Posterior vena cava (tissue), 2 donors: ENCODE measurements at regions not wholly inside any gene's neighbourhood (a gene's known extent, or its start where the extent isn't known, plus 50 kb on each side); places are given as distances from the start of the nearest gene placed in this dataset.
A peak's percentile ranks its signal among the peaks of the same experiment; 100 is the strongest.
"Not testable (repeated sequence)": the region's sequence is repeated elsewhere in the genome, so short reads cannot be mapped to it uniquely, and the experiment has no call there.

ENCODE experiments used
- DNase-seq: peaks from one replicate; pipeline ENCODE4 v3.0.0-alpha.2; 2020; ENCODE audit warnings: low spot score
- intact Hi-C, 2 donors: fragments of 100-400 bp; cut with DNase I; formaldehyde crosslinking; loops; one replicate each; pipeline versions ENCODE4 v1.14.1 to v1.14.2; 2022 to 2023
- donor health status: DM: yes; HTN: yes; CAD: no.
- donor health status: DM: yes; HTN: yes; CAD: no.

DNA sequence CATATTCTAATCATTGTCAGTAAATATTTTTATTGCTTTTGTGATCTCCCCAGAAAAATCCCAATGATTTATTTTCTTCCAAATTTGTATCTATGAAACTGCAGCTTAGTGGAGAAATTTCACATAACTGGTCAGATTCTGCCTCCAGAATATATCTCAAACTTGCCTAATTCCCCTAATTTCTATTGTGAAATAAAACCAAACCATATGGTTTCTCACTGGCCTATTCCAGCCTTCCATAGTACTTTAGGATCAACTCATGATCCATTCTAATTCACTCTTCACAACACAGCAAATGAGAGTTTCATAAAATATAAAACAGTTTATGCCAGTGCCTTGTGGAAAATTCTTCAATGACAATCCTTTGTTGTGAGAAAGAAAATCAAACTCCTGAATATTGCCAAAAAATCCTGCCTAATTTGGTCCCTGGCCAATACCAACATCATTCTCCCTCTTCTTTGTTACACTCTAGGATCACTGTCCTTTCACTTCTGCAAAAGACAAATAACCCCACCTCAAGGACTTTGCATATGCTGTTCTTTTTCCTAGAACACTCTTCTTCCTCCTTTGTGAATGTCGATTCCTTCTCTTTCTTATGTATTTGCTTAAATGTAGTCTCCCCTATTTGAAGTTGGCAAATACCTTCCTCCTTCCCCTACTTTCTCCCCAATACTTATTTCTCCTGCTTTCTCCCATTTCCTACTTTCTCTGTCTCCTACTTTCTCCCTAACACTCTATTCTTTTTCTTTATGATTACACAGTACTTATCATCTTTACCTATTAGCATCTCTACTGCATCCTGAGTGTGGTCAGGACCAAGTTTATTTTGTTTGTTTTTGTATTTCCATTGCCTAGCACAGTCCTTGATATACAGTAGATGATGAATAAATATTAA lies 587.5 kb downstream of the RFPL4B start:
- intact Hi-C loops, result loop anchor here in 1 of 2 donors (5.0 kb wide), 1 partner anchor 142 kb away; no protein-coding TSS in a partner anchor
- no peak for DNase-seq

DNA sequence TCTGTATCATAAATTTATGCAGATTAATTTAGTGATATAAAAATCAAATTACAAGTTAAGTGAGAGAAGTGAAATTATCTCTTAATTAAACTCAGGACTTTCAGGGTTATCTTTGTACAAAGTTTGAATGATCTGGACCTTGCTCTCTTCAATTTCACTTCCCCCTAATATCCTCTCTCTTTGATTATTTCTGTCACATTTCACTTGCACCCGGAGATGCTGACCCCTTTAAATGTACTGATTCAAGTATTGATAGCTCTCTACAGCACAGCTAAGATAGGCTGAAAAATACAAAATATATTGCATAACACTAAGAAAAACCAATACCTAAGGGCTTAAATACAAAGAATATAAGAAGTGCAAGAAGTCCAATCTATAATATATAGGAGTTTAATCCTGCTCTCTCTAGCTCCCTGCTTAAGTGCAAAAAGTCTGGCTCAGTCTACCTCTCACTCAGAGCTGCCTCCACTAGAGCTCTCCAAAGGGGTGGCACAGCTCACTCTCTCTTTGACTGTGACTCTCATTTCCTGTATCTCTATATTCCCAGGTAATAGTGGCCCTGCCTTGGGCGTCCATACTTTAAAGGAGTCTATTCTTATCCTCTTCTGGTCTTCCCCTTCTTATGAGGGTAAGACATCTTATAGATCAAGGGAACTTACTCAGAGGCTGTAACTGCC lies 588.4 kb downstream of the RFPL4B start:
- intact Hi-C loops, result no loop called here
- no peak for DNase-seq

DNA sequence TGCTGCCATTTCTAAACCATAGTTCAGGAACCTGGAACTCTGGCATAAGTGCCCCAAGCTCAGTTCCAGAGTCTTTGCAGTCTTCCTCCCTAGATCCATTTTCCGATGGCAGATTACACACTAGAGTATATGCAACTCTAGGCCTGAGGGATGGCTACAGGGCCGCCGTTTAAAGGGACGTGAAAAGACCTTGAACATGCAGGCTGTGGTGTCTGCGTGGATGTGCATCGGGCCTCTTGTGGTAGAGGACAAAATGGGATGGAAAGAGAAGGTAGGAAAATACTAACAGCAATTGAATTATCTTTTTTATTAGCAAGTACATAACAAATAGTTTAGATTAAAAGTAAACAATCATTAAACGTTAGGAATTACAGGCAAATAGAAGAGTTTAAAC lies 588.9 kb downstream of the RFPL4B start:
- DNase-seq, result peak; percentile 53
- intact Hi-C loops, result no loop called here

DNA sequence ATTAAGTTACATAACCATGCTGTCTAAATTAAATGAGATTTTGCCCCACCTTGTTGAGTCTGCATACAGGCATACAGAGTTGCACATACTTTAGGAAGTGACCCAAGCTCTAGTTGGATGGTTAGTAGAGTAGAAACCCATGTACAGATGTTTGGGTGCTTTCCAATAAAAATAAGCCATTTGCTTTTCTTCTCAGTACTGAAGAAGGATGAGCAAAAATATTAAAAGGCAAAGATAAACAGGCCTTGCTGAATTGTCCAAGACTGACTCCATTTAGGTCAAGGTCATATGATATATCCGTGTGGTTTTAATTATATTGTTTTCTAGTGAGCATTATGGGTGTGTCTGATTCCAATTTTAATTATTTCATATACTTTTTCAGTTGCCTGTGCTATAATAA lies 589.4 kb downstream of the RFPL4B start:
- DNase-seq, result no peak
- intact Hi-C loops, result no loop called here

DNA sequence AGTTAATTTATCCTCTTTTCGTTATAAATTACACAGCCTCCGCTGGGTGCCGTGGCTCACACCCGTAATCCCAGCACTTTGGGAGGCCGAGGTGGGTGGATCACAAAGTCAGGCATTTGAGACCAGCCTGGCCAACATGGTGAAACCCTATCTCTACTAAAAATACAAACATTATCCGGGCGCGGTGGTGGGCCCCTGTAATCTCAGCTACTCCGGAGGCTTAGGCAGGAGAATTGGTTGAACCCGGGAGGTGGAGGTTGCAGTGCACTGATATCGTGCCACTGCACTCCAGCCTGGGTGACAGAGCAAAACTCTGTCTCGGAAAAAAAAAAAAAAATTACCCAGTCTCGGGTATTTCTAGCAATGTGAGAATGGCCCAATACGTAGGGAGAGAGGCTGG lies 590.6 kb downstream of the RFPL4B start:
- DNase-seq, intact Hi-C loops: not testable (repeated sequence)

DNA sequence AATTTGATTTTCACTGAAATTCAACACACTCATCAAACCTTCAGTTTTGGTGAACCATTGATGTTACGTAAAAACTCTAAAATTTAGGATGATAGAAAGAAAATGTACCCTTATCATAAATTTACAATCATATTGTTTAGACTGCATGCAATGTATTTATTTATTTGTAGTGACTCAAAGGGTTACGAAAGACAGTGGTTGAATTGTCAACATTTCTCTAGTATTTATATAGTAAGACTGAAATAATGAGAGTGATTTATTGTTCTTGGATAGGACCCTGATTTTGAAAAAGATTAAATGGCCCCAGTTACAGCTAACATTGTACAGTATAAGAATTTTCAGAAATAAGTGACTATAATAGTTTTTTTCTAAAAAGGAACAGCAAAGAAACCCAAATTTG lies 591.5 kb downstream of the RFPL4B start:
- intact Hi-C loops, result no loop called here
- DNase-seq, result no peak

DNA sequence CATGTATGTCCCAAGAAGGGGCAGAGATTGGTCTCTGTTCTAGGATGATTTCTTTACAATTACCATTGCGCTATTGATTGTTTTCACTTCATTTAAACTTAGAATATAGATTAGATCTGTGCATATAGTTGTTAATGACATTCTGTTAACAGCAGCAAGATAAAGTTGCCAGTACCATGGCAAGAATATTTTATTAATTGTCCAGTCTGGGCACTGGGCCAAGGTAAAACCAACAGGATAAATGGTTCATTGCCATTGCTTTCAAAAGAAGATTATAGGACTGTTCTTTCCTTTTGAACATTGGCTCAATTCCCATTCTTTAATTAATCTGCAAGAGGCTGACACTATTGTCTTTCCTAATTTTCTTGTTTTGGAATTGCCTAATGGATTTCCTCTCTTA lies 592.4 kb downstream of the RFPL4B start:
- intact Hi-C loops, result no loop called here
- DNase-seq, result no peak

DNA sequence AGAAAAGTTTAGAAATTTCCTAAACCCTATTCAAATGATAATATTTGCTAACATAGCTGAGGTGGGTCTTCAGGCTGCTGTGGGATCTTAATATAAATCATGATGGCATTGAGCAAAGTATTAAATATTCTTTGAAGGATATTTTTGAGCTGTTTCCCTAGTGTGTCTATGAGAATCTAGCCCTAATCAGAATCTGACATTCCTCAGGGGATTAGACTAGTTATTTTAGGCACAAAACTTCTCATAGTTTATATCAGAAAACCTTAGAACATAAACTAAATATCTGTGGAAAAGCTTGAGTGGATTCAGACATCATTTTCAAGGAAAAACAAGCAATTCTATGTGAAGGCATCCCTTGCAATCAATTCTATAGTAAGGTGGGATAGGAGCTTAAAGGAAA lies 594.5 kb downstream of the RFPL4B start:
- DNase-seq, result no peak
- intact Hi-C loops, result no loop called here

DNA sequence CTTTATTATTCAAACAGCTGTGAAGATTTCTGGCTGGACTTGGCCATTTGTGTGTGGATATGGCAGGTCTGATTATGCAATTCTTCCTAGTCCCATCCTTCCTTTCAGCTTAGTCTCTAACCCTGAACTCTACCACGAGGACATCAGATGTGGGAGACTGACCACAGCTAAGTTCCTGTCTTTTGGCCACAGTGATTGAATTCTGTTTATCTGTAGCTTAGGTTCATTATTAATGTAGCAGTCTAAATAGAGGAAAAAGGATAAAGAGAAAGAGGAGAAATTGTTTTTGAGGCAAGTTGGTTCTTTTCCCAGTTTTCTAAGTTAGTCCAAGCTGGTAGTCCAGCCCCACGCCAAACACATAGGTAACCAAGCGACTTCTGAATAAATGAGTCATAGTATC lies 598.9 kb downstream of the RFPL4B start:
- DNase-seq, result no peak
- intact Hi-C loops, result loop anchor here in 1 of 2 donors (5.0 kb wide), 1 partner anchor 656 kb away; no protein-coding TSS in a partner anchor

DNA sequence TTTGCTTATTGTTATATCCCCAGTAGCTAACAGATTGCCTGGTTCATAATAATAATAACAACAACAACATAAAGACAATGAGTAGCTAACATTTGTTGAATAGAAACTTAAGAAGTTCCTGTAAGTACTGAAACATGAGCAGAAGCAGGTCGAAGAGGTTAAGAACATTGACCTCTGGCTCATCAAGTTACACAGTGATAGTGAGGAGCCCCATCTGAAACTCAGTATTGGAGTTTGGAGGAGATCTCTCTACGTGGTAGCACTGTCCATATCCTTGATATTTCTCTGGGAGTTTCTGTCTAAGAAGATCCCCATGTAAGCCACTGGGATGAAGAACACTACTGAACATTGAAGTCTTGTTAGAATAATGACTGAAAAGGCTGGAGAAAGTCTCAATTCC lies 600.4 kb downstream of the RFPL4B start:
- intact Hi-C loops, result loop anchor here in 1 of 2 donors (5.0 kb wide), 1 partner anchor 655 kb away; no protein-coding TSS in a partner anchor
- no peak for DNase-seq

DNA sequence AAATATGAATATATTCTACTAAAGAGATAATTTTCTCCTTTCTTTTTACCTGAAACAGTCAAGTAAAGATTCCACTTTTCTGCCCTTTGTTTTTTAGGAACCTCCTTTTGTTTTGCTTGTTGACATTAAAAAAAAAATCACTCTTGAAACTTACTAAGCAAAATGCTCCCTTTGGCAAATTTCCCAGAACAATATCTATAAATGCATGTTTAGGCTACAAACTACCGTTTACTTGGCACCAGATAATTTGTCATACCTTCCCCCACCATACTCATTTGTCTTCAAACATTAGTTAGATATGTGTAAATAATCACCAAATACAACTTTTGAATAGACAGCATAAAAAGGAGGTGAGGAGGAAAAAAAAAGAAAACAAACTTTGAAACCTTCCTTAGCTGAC lies 604.7 kb downstream of the RFPL4B start:
- intact Hi-C loops, result no loop called here
- DNase-seq, result no peak

DNA sequence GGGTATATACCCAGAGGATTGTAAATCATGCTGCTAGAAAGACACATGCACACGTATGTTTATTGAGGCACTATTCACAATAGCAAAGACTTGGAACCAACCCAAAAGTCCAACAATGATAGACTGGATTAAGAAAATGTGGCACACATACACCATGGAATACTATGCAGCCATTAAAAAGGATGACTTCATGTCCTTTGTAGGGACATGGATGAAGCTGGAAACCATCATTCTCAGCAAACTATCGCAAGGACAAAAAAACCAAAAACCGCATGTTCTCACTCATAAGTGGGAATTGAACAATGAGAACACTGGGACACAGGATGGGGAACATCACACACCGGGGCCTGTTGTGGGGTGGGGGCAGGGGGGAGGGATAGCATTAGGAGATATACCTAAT lies 608.6 kb downstream of the RFPL4B start:
- intact Hi-C loops, DNase-seq: not testable (repeated sequence)

DNA sequence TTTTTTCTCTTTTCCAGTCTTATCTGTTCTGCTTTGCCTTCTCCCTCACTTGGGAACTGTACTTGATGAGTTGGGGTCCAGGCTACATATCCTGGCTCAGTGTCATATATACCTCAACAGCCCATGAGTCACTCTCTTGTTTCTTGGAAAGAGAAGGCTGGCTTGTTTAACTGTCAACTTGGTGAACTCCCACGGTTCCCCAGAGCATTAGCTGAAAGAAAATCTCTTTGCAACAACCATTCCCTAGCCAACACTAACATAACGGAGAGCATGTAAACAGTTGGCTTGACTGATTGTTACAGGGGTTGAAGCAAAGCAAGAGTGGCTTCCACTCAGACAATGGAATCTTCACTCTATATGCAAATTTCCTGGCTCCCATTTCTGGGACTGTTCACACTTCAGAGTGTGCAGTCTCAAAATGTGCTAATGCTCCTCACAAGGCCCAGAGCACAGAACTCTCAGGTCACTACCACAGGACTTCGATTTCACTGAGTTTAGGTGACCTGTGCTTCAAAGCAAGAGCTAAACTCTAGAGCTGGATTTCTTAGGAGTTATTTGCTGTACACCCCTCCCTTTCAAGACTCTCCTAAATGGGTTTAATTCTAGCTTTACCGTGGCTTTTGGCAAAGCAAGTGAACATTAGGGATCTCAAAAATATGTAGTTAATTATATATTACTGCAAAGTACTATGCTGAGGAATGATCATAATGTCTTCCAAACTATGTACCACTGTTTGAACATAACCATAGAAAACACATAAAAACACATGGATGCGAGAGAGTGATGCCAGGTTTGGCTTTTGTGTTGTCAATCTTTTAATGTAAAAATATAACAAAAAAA lies 609.8 kb downstream of the RFPL4B start:
- no peak for DNase-seq
- intact Hi-C loops, result no loop called here

DNA sequence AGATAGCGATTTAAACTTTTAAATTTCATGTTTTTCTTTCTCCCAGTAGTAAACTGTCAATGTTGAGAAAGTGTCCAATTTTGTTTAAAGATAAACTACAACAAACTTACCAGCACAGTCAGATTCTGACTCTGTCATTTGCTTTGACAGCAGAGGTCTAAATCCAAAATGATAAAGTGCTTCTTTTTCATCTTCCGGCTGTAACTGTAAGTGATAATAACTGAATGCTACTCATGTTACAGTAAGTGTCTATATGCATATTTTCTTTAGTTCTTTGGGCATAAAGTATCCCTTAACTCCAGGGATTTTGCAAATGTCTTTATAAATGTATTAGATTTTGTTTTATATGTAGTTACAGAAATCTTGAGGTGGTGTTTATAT lies 610.4 kb downstream of the RFPL4B start:
- no peak for DNase-seq
- intact Hi-C loops, result no loop called here

DNA sequence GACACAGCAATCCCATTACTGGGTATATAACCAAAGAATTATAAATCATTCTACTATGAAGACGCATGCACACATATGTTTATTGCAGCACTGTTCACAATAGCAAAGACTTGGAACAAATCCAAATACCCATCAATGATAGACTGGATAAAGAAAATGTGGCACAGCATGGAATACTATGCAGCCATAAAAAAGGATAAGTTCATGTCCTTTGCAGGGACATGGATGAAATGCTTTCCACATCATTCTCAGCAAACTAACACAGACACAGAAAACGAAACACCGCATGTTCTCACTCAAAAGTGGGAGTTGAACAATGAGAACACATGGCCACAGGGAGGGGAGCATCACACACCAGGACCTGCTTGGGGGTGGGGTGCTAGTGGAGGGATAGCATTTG lies 613.0 kb downstream of the RFPL4B start:
- not testable (repeated sequence) for DNase-seq

DNA sequence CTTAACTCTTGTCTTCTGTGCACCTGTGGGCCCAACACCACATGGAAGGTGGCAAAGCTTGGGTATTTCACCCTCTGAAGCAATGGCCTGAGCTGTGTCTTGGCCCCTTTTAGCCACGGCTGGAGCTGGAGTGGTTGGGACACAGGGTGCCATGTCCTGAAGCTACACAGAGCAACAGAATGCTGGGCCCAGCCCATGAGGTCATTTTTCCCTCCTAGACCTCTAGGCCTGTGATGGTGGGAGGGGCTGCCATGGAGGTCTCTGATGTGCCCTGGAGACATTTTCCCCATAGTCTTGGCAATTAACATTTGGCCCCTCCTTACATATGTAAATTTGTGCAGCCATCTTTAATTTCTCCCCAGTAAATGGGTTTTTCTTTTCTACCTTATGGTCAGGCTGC lies 620.8 kb downstream of the RFPL4B start:
- DNase-seq, result no peak
- intact Hi-C loops, result no loop called here

More for the DNA sequence above, 613.0 kb downstream of the RFPL4B start:
- intact Hi-C loops, result not testable (repeated sequence)

DNA sequence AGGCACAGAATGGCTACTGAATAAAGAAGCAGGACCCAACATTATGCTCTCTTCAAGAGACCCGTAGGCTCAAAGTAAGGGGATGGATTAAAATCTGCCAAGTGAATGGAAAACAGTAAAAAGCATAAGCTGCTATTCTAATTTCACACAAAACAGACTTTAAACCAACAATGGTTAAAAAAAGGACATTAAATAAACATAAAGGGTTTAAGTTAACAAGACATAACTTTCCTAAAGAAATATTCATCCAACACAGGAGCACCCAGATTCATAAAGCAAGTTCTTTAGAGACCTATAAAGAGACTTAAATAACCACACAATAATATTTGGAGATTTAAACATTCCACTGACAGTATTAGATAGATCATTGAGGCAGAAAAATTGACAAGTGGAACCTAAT lies 624.5 kb downstream of the RFPL4B start:
- intact Hi-C loops, result no loop called here
- no peak for DNase-seq

DNA sequence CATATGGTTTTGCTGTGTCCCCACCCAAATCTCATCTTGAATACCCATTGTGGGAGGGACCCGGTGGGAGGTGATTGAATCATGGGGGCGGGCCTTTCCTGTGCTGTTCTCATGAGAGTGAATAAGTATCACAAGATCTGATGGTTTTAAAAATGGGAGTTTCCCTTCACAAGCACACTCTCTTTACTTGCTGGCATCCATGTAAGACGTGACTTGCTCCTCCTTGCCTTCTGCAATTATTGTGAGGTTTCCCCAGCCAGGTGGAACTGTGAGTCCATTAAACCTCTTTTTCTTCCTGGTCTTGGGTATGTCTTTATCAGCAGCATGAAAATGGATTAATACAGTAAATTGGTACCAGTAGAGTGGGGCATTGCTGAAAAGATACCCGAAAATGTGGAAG lies 627.8 kb downstream of the RFPL4B start:
- intact Hi-C loops, DNase-seq: not testable (repeated sequence)

DNA sequence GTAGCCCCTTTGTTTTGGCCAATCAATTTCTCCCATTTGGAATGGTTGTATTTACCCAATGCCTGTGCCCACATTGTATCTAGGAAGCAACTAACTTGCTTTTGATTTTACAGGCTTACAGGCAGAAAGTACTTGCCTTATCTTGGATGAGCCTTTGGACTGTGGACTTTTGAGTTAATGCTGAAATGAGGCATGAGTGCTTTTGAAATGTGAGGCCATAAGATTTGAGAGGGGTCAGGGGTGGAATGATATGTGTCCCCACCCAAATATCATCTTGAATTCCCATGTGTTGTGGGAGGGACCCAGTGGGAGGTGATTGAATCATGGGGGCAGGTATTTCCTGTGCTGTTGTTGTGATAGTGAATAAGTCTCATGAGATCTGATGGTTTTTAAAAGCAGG lies 629.4 kb downstream of the RFPL4B start:
- intact Hi-C loops, DNase-seq: not testable (repeated sequence)

DNA sequence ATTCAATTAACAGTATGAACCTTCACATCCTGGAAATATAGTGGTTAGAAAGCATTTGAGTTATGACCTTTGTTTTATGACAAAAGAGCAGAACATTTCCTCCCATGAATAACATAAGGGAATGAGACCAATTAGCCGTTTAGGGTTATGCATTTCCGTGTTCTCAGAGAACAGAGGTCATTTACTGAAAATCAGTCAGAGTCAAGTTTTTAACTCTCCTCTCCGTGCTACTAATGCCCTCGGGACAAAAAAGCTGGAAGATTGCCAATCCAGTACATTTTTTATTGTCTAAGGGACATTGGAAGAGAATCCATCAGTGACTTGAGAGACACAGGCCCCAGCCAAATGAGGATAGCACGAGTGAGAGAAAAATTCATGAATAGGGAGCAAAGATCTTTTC lies 632.7 kb downstream of the RFPL4B start:
- no peak for DNase-seq
- intact Hi-C loops, result no loop called here
